Ecto neural progenitor cell (in vitro differentiated cells): ENCODE measurements at regions not wholly inside any gene's neighbourhood (a gene's known extent, or its start where the extent isn't known, plus 50 kb on each side); places are given as distances from the start of the nearest gene placed in this dataset.
A peak's percentile ranks its signal among the peaks of the same experiment; 100 is the strongest.
"Not testable (repeated sequence)": the region's sequence is repeated elsewhere in the genome, so short reads cannot be mapped to it uniquely, and the experiment has no call there.

Experiments
- DNase-seq: peaks from one replicate; pipeline ENCODE4 v3.0.0-alpha.2; 2018; ENCODE audit warnings: low spot score

GRCh38 chr4:111031001-111031579 lies 408.2 kb upstream of the PITX2 start:
- no peak for DNase-seq

- DNase-seq: no peak
These were observed 408.7 kb upstream of the PITX2 start for GRCh38 chr4:111031596-111031995.

GRCh38 chr4:111037591-111038360 lies 414.9 kb upstream of the PITX2 start:
- no peak for DNase-seq

- DNase-seq: no peak
These were observed 418.0 kb upstream of the PITX2 start for GRCh38 chr4:111040904-111041303.

GRCh38 chr4:111043286-111043685 lies 420.4 kb upstream of the PITX2 start:
- no peak for DNase-seq

GRCh38 chr4:111045992-111046391 lies 423.1 kb upstream of the PITX2 start:
- DNase-seq: no peak

- no peak for DNase-seq
These were observed 423.9 kb upstream of the PITX2 start for GRCh38 chr4:111046811-111047210.

- DNase-seq: no peak
These were observed 425.4 kb upstream of the PITX2 start for GRCh38 chr4:111048316-111048715.

- DNase-seq: no peak
These were observed 441.6 kb upstream of the PITX2 start for GRCh38 chr4:111064342-111064993.

GRCh38 chr4:111066001-111066400 lies 443.1 kb upstream of the PITX2 start:
- no peak for DNase-seq

GRCh38 chr4:111066447-111066846 lies 443.6 kb upstream of the PITX2 start:
- no peak for DNase-seq

GRCh38 chr4:111066887-111067286 lies 444.0 kb upstream of the PITX2 start:
- DNase-seq: no peak

- DNase-seq: no peak
These were observed 446.0 kb upstream of the PITX2 start for GRCh38 chr4:111068883-111069282.

GRCh38 chr4:111070390-111070789 lies 447.5 kb upstream of the PITX2 start:
- no peak for DNase-seq

GRCh38 chr4:111074523-111075114 lies 451.7 kb upstream of the PITX2 start:
- peak; percentile 56 for DNase-seq

- not testable (repeated sequence) for DNase-seq
These were observed 453.4 kb upstream of the PITX2 start for GRCh38 chr4:111076299-111076698.

- no peak for DNase-seq
These were observed 485.3 kb upstream of the PITX2 start for GRCh38 chr4:111108153-111108552.

- DNase-seq: no peak
These were observed 490.7 kb upstream of the PITX2 start for GRCh38 chr4:111113591-111113990.

GRCh38 chr4:111115881-111116280 lies 493.0 kb upstream of the PITX2 start:
- no peak for DNase-seq

GRCh38 chr4:111120191-111120590 lies 497.3 kb upstream of the PITX2 start:
- DNase-seq: no peak

- DNase-seq: no peak
These were observed 503.5 kb upstream of the PITX2 start for GRCh38 chr4:111126340-111126739.

- DNase-seq: no peak
These were observed 505.0 kb upstream of the PITX2 start for GRCh38 chr4:111127841-111128240.

GRCh38 chr4:111128327-111128726 lies 505.4 kb upstream of the PITX2 start:
- no peak for DNase-seq
